ENCODE measurements at regions not wholly inside any gene's neighbourhood (a gene's known extent, or its start where the extent isn't known, plus 50 kb on each side); places are given as distances from the start of the nearest gene placed in this dataset.

DNA sequence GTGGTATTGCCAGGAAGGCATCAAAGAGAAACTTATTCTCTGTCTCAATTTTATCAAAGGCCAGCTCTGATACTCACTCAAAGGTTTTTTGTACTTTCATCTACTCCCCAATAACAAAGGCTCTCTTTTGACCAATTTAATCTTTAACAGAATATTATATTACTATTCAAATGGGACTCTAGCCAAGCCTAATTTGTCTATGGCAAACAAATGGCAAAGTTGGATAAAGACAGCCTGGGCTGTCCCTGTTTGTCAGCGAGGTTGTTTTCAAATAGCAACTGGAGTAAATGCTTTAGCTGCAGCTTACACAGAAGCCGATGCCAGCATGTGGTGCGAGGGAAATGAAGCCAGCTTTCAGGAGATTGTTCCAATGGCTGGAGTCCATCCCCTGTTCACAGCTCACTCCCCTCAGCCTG, 80.1 kb upstream of the CTNNA2 start:
- TF ChIP-seq, protein P1, sequence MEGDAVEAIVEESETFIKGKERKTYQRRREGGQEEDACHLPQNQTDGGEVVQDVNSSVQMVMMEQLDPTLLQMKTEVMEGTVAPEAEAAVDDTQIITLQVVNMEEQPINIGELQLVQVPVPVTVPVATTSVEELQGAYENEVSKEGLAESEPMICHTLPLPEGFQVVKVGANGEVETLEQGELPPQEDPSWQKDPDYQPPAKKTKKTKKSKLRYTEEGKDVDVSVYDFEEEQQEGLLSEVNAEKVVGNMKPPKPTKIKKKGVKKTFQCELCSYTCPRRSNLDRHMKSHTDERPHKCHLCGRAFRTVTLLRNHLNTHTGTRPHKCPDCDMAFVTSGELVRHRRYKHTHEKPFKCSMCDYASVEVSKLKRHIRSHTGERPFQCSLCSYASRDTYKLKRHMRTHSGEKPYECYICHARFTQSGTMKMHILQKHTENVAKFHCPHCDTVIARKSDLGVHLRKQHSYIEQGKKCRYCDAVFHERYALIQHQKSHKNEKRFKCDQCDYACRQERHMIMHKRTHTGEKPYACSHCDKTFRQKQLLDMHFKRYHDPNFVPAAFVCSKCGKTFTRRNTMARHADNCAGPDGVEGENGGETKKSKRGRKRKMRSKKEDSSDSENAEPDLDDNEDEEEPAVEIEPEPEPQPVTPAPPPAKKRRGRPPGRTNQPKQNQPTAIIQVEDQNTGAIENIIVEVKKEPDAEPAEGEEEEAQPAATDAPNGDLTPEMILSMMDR (IDR thresholded peaks at IDR 0.05), result no peak
- TF ChIP-seq POLR2A (IDR thresholded peaks at IDR 0.05), result no peak

Data from adrenal gland (tissue), 5 donors.